SK-N-SH treated with all-trans-retinoic acid at 6 μM for 48 hours (cell line): ENCODE measurements at regions not wholly inside any gene's neighbourhood (a gene's known extent, or its start where the extent isn't known, plus 50 kb on each side); places are given as distances from the start of the nearest gene placed in this dataset.

Experiments used
- ATAC-seq: fragments of 200-7000 bp; cut with Tn5 transposase; 3 replicates; pipeline ENCODE4 v1.9.1; 2020; ENCODE audit warnings: mild to moderate bottlenecking, moderate library complexity
- ARNTL ChIP-seq: fragments of 450-650 bp; formaldehyde crosslinking; IDR thresholded peaks from 2 replicates; pipeline ENCODE4 v1.5.0; 2020; ENCODE audit warnings: low read depth, mild to moderate bottlenecking, moderate library complexity, borderline replicate concordance
- BACH2 ChIP-seq: fragments of 250-450 bp; sonication (Bioruptor Pico); IDR thresholded peaks from 2 replicates; pipeline ENCODE4 v1.9.0; 2021; ENCODE audit warnings: mild to moderate bottlenecking, borderline replicate concordance
- CSDC2 ChIP-seq: fragments of 250-450 bp; sonication (Bioruptor Pico); IDR thresholded peaks from 2 replicates; pipeline ENCODE4 v1.5.0; 2020; ENCODE audit warnings: mild to moderate bottlenecking, moderate library complexity
- CSRNP3 ChIP-seq: fragments of 250-450 bp; sonication (Bioruptor Pico); IDR thresholded peaks from 2 replicates; pipeline ENCODE4 v1.5.1; 2021; ENCODE audit warnings: mild to moderate bottlenecking, moderate library complexity
- GLIS3 ChIP-seq: fragments of 250-450 bp; sonication (Bioruptor Pico); IDR thresholded peaks from 2 replicates; pipeline ENCODE4 v1.5.0; 2020; ENCODE audit warnings: mild to moderate bottlenecking, moderate library complexity
- ISL1 ChIP-seq: fragments of 250-450 bp; sonication (Bioruptor Pico); IDR thresholded peaks from 2 replicates; pipeline ENCODE4 v2.1.2; 2022; ENCODE audit warnings: mild to moderate bottlenecking, moderate library complexity
- OSR1 ChIP-seq: fragments of 250-450 bp; sonication (Bioruptor Pico); IDR thresholded peaks from 2 replicates; pipeline ENCODE4 v1.8.0; 2022; ENCODE audit warnings: moderate library complexity, mild to moderate bottlenecking, inconsistent platforms
- PATZ1 ChIP-seq: fragments of 250-450 bp; sonication (Bioruptor Pico); IDR thresholded peaks from 2 replicates; pipeline ENCODE4 v1.8.0; 2020; ENCODE audit warnings: mild to moderate bottlenecking, moderate library complexity, borderline replicate concordance
- POU6F1 ChIP-seq: fragments of 250-450 bp; sonication (Bioruptor Pico); IDR thresholded peaks from 2 replicates; pipeline ENCODE4 v1.8.0; 2021; ENCODE audit warnings: low read depth, mild to moderate bottlenecking, moderate library complexity, borderline replicate concordance
- PPARA ChIP-seq: fragments of 250-450 bp; sonication (Bioruptor Pico); IDR thresholded peaks from 2 replicates; pipeline ENCODE4 v1.5.0; 2020; ENCODE audit warnings: mild to moderate bottlenecking, borderline replicate concordance
- RARB ChIP-seq: fragments of 250-450 bp; sonication (Bioruptor Pico); IDR thresholded peaks from 2 replicates; pipeline ENCODE4 v1.8.0; 2021; ENCODE audit warnings: mild to moderate bottlenecking, moderate library complexity
- SNAI2 ChIP-seq: fragments of 250-450 bp; sonication (Bioruptor Pico); IDR thresholded peaks from 2 replicates; pipeline ENCODE4 v1.5.0; 2020; ENCODE audit warnings: mild to moderate bottlenecking, moderate library complexity
- TCF4 ChIP-seq: fragments of 250-450 bp; sonication (Bioruptor Pico); IDR thresholded peaks from 2 replicates; pipeline ENCODE4 v1.8.0; 2021; ENCODE audit warnings: mild to moderate bottlenecking, moderate library complexity, borderline replicate concordance
- TSHZ2 ChIP-seq: fragments of 250-450 bp; sonication (Bioruptor Pico); IDR thresholded peaks from 2 replicates; pipeline ENCODE4 v1.5.0; 2020; ENCODE audit warnings: mild to moderate bottlenecking, moderate library complexity
- ZC3H10 ChIP-seq: fragments of 250-450 bp; sonication (Bioruptor Pico); IDR thresholded peaks from 2 replicates; pipeline ENCODE4 v1.5.1; 2021; ENCODE audit warnings: mild to moderate bottlenecking, moderate library complexity
- ZFP30 ChIP-seq: fragments of 450-650 bp; formaldehyde crosslinking; IDR thresholded peaks from 2 replicates; pipeline ENCODE4 v1.5.0; 2022; ENCODE audit warnings: mild to moderate bottlenecking, moderate library complexity
- ZNF565 ChIP-seq: fragments of 450-650 bp; formaldehyde crosslinking; conservative IDR thresholded peaks from 2 replicates; pipeline ENCODE4 v1.5.0; 2020; ENCODE audit warnings: low read depth, mild to moderate bottlenecking, moderate library complexity

- TF ChIP-seq ZNF565 (no peak), CSRNP3 (CRISPR knock-in tag) (no peak), ARNTL (CRISPR knock-in tag) (no peak), BACH2 (CRISPR knock-in tag) (no peak), TCF4 (CRISPR knock-in tag) (no peak), POU6F1 (no peak), CSDC2 (no peak), PATZ1 (CRISPR knock-in tag) (no peak), PPARA (CRISPR knock-in tag) (no peak)
- TF ChIP-seq, all 23 proteins: peak for 0
- no peak for ATAC-seq
Observed at GRCh38 chr5:109997161-109997560, 307.4 kb downstream of the MAN2A1 start.

GRCh38 chr5:109998208-109998607, 308.5 kb downstream of the MAN2A1 start:
- ATAC-seq = no peak

More at GRCh38 chr5:109998208-109998607, 308.5 kb downstream of the MAN2A1 start:
- TF ChIP-seq CSDC2 (no peak), OSR1 (CRISPR knock-in tag) (no peak), BACH2 (CRISPR knock-in tag) (no peak), ISL1 (CRISPR knock-in tag) (no peak), ZFP30 (CRISPR knock-in tag) (no peak), TSHZ2 (CRISPR knock-in tag) (no peak), SNAI2 (CRISPR knock-in tag) (no peak), ZC3H10 (CRISPR knock-in tag) (no peak), TCF4 (CRISPR knock-in tag) (no peak), CSRNP3 (CRISPR knock-in tag) (no peak), ZNF565 (no peak), PATZ1 (CRISPR knock-in tag) (no peak), RARB (CRISPR knock-in tag) (no peak), GLIS3 (CRISPR knock-in tag) (no peak)
- TF ChIP-seq, all 23 proteins: peak for 0
